AG04449 (cell line): ENCODE measurements at regions not wholly inside any gene's neighbourhood (a gene's known extent, or its start where the extent isn't known, plus 50 kb on each side); places are given as distances from the start of the nearest gene placed in this dataset.

Experiments
- CTCF ChIA-PET: fragments of 350-600 bp; formaldehyde crosslinking; extraction: SDS; loops from one replicate; lab custom pipeline; 2021; ENCODE audit warnings: antibody characterized with exemption; lab: Yijun Ruan, JAX
- POLR2A ChIA-PET: fragments of 400-600, 350-600 bp; formaldehyde crosslinking; extraction: SDS; loops from one replicate; lab custom pipeline; 2020; ENCODE audit warnings: antibody characterized with exemption, inconsistent platforms; lab: Yijun Ruan, JAX
- DNase-seq: peaks from one replicate; pipeline ENCODE4 v3.0.0-alpha.2; 2010; ENCODE audit warnings: low read depth, low spot score
- H3K4me3 ChIP-seq: 2 replicates; pipeline ENCODE4 v1.5.1; 2011; ENCODE audit warnings: low read depth, mild to moderate bottlenecking, control low read depth, low read length
- CTCF ChIP-seq: IDR thresholded peaks from one replicate; pipeline ENCODE4 v1.5.1; 2011; ENCODE audit warnings: mild to moderate bottlenecking, moderate library complexity, low read length, control low read depth, inconsistent platforms; ENCODE audit not compliant: insufficient read depth; ENCODE audit errors: missing control alignments

- ChIA-PET CTCF (interaction anchor here (1.0 kb wide), 1 partner anchor 26 kb away, joined by 3 read pairs; no protein-coding TSS in a partner anchor), POLR2A (no interaction called here)
- TF ChIP-seq CTCF: no peak
- no peak overlapping the region for H3K4me3 ChIP-seq
- DNase-seq: no peak
These were observed 783.8 kb upstream of the WWC1 start for GRCh38 chr5:167507463-167508233.

GRCh38 chr5:167509076-167509475 is 782.4 kb upstream of the WWC1 start:
- H3K4me3 ChIP-seq: no peak overlapping the region
- DNase-seq: no peak
- POLR2A ChIA-PET: no interaction called here
- no peak for TF ChIP-seq CTCF
- CTCF ChIA-PET: no interaction called here

DNA sequence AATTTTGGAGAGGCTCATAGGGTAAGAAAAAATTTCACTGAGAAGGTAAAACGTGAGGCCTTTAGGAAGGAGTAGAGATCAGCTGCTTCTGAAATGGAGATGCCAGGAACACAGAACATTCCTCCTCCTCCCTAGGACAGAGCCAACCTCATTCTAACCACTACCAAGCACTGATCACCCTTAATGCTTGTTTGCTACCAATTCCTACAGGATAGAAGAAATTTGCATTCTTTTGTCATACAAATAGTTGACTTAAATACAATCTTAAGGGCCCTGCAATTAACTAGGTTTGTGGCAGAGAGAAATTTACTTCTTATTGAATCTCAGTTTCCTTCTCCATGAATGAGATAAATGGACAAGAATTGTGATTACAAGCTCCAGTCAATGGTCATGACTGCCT is 780.2 kb upstream of the WWC1 start:
- DNase-seq: no peak
- POLR2A ChIA-PET: no interaction called here
- no peak overlapping the region for H3K4me3 ChIP-seq
- TF ChIP-seq CTCF: no peak
- CTCF ChIA-PET: no interaction called here

- H3K4me3 ChIP-seq: no peak overlapping the region
- DNase-seq: no peak
- no peak for TF ChIP-seq CTCF
- ChIA-PET CTCF (no interaction called here), POLR2A (no interaction called here)
These were observed 779.3 kb upstream of the WWC1 start for GRCh38 chr5:167512111-167512510.

- no peak overlapping the region for H3K4me3 ChIP-seq
- TF ChIP-seq CTCF: no peak
- CTCF ChIA-PET: no interaction called here
- POLR2A ChIA-PET: no interaction called here
- DNase-seq: no peak
These were observed 778.1 kb upstream of the WWC1 start for GRCh38 chr5:167513381-167513780.

DNA sequence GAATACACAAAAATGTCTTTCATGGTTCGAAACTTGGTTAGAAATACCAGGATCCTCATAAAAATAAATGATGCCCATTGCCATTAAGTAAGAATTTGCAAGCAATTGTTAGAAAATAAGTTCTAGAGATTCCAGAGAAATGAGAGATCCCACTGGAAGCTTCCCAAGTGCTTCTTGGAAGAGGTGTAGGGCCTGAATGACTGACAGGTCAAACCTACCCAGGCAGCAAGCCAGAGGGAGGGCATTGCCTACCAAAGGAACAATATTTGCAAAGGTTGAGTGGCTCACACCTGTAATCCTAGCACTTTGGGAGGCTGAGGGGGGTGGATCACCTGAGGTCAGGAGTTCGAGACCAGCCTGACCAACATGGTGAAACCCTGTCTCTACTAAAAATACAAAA is 777.0 kb upstream of the WWC1 start:
- POLR2A ChIA-PET: no interaction called here
- DNase-seq: no peak
- CTCF ChIA-PET: no interaction called here
- no peak for TF ChIP-seq CTCF
- H3K4me3 ChIP-seq: no peak overlapping the region
